HS-27A (cell line): ENCODE measurements at regions not wholly inside any gene's neighbourhood (a gene's known extent, or its start where the extent isn't known, plus 50 kb on each side); places are given as distances from the start of the nearest gene placed in this dataset.
"Not testable (repeated sequence)": the region's sequence is repeated elsewhere in the genome, so short reads cannot be mapped to it uniquely, and the experiment has no call there.

Source experiments
- DNase-seq: peaks from one replicate; pipeline ENCODE4 v3.0.0-alpha.2; 2012; ENCODE audit warnings: low read depth, missing footprints

GRCh38 chr17:34082404-34082803 is 172.7 kb upstream of the CCL2 start:
- DNase-seq: no peak

- DNase-seq: not testable (repeated sequence)
Observed at GRCh38 chr17:34089042-34089441, 166.0 kb upstream of the CCL2 start.

- DNase-seq: no peak
Observed at GRCh38 chr17:34090593-34090992, 164.5 kb upstream of the CCL2 start.

GRCh38 chr17:34091975-34092374 is 163.1 kb upstream of the CCL2 start:
- DNase-seq: no peak

GRCh38 chr17:34095106-34095505 is 160.0 kb upstream of the CCL2 start:
- no peak for DNase-seq

GRCh38 chr17:34098699-34099098 is 156.4 kb upstream of the CCL2 start:
- DNase-seq: no peak

GRCh38 chr17:34099859-34100515 is 155.1 kb upstream of the CCL2 start:
- no peak for DNase-seq

GRCh38 chr17:34107019-34107418 is 148.1 kb upstream of the CCL2 start:
- DNase-seq: no peak

- no peak for DNase-seq
Observed at GRCh38 chr17:34110315-34110714, 144.8 kb upstream of the CCL2 start.

GRCh38 chr17:34113089-34113488 is 142.0 kb upstream of the CCL2 start:
- DNase-seq: no peak

GRCh38 chr17:34114174-34114573 is 140.9 kb upstream of the CCL2 start:
- no peak for DNase-seq

- DNase-seq: no peak
Observed at GRCh38 chr17:34116306-34116705, 138.8 kb upstream of the CCL2 start.

- DNase-seq: no peak
Observed at GRCh38 chr17:34117332-34117731, 137.8 kb upstream of the CCL2 start.

- no peak for DNase-seq
Observed at GRCh38 chr17:34117811-34118210, 137.3 kb upstream of the CCL2 start.

- DNase-seq: no peak
Observed at GRCh38 chr17:34118564-34118963, 136.5 kb upstream of the CCL2 start.

GRCh38 chr17:34121311-34121710 is 133.8 kb upstream of the CCL2 start:
- DNase-seq: no peak

GRCh38 chr17:34122515-34122914 is 132.6 kb upstream of the CCL2 start:
- no peak for DNase-seq

GRCh38 chr17:34125010-34125409 is 130.1 kb upstream of the CCL2 start:
- no peak for DNase-seq

GRCh38 chr17:34125921-34126320 is 129.2 kb upstream of the CCL2 start:
- no peak for DNase-seq

GRCh38 chr17:34126496-34126895 is 128.6 kb upstream of the CCL2 start:
- DNase-seq: no peak

- no peak for DNase-seq
Observed at GRCh38 chr17:34126965-34127364, 128.1 kb upstream of the CCL2 start.

- no peak for DNase-seq
Observed at GRCh38 chr17:34130544-34130943, 124.5 kb upstream of the CCL2 start.

GRCh38 chr17:34131386-34131785 is 123.7 kb upstream of the CCL2 start:
- no peak for DNase-seq

GRCh38 chr17:34133350-34133749 is 121.7 kb upstream of the CCL2 start:
- no peak for DNase-seq

GRCh38 chr17:34135841-34136240 is 119.2 kb upstream of the CCL2 start:
- DNase-seq: no peak
